ENCODE measurements at regions not wholly inside any gene's neighbourhood (a gene's known extent, or its start where the extent isn't known, plus 50 kb on each side); places are given as distances from the start of the nearest gene placed in this dataset.

DNA sequence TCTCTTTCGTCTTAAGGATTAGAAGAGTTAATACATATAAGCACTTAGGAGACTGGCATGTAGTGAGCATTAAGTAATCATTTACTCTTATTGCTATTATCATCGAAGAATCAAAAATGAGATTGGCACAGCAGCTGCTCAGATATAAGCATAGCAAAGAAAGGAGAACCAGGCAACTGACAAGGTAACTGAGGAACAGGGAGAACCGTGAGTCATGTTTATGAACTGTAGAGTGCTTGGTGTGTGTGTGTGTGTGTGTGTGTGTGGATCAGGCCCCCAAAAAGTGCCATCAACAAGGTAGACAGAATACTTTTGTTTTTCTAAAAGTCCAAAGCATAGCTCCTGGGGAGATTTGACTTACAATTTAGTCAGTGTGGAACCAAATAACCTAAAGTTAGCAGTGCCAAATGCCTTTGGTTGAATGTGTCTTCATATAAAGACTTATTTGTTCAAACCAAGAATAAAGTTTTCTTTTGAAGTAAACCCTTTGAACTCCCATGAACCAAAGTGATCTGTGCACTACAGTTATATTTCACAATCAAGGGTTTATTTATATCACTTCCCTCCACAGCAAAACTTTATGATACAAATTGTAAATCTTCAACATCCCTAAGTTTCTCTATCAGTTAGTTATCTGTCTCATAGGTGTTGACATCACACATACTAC, 660.6 kb downstream of the NYAP2 start:
- TF ChIP-seq POLR2A (IDR thresholded peaks at IDR 0.05; ENCODE audit: low read depth) (no peak), CTCF (IDR thresholded peaks at IDR 0.05) (no peak), POLR2AphosphoS5 (IDR thresholded peaks at IDR 0.05) (no peak), EP300 (IDR thresholded peaks at IDR 0.05) (no peak)

Measured in esophagus muscularis mucosa (tissue), 4 donors.